Body of pancreas (tissue), 4 donors: ENCODE measurements at regions not wholly inside any gene's neighbourhood (a gene's known extent, or its start where the extent isn't known, plus 50 kb on each side); places are given as distances from the start of the nearest gene placed in this dataset.

Experiments
- CTCF ChIP-seq, 7 experiments: fragments of 450-650 bp in 4 of 7; fragments of 200-600 bp in 3 of 7; sonication (generic) in 3 of 7; IDR thresholded peaks; one replicate each; pipeline ENCODE4 v1.5.1; 2016 to 2019; ENCODE audit warnings: antibody characterized with exemption in 7 of 7
- POLR2A ChIP-seq, 3 donors: fragments of 450-650 bp; IDR thresholded peaks; one replicate each; pipeline ENCODE4 v1.6.1; 2016; ENCODE audit warnings: antibody characterized with exemption in 3 of 3, mild to moderate bottlenecking in 2 of 3

- TF ChIP-seq POLR2A (IDR thresholded peaks at IDR 0.05) (no peak), CTCF (IDR thresholded peaks at IDR 0.05) (no peak)
Measured at GRCh38 chr5:24045046-24045445, 537.6 kb downstream of the PRDM9 start.
